DOHH2 (cell line): ENCODE measurements at regions not wholly inside any gene's neighbourhood (a gene's known extent, or its start where the extent isn't known, plus 50 kb on each side); places are given as distances from the start of the nearest gene placed in this dataset.

Experiments used
- H3F3A ChIP-seq: fragments of 200-600 bp; sonication (generic), shearing (Covaris generic); 2 replicates; pipeline ENCODE4 v1.6.0; 2016; ENCODE audit warnings: antibody characterized with exemption, mild to moderate bottlenecking; ENCODE audit not compliant: control insufficient read depth, insufficient read depth
- H3K27ac ChIP-seq: fragments of 200-600 bp; sonication (generic); 2 replicates; pipeline ENCODE4 v1.5.1; 2014; ENCODE audit warnings: low read depth, mild to moderate bottlenecking, low read length, moderate library complexity
- H3K27me3 ChIP-seq: fragments of 200-600 bp; sonication (generic); 2 replicates; pipeline ENCODE4 v1.6.1; 2014; ENCODE audit warnings: mild to moderate bottlenecking, low read length, mixed read lengths; ENCODE audit not compliant: control insufficient read depth
- H3K36me3 ChIP-seq: fragments of 200-600 bp; sonication (generic); 2 replicates; pipeline ENCODE4 v1.6.1; 2014; ENCODE audit warnings: mild to moderate bottlenecking, low read length, moderate library complexity, mixed read lengths; ENCODE audit not compliant: control insufficient read depth
- H3K4me1 ChIP-seq: fragments of 200-600 bp; sonication (generic); 2 replicates; pipeline ENCODE4 v1.6.1; 2014; ENCODE audit warnings: mild to moderate bottlenecking, low read length, mixed read lengths; ENCODE audit not compliant: control insufficient read depth
- H3K4me2 ChIP-seq: fragments of 200-600 bp; sonication (generic); 2 replicates; pipeline ENCODE4 v1.6.0; 2014; ENCODE audit warnings: mild to moderate bottlenecking, low read length, moderate library complexity
- H3K4me3 ChIP-seq: fragments of 200-600 bp; sonication (generic); 2 replicates; pipeline ENCODE4 v1.5.1; 2014; ENCODE audit warnings: mild to moderate bottlenecking, low read length, mixed read lengths
- H3K79me2 ChIP-seq: fragments of 200-600 bp; sonication (generic); 2 replicates; pipeline ENCODE4 v1.6.1; 2014; ENCODE audit warnings: mild to moderate bottlenecking, low read length, mixed read lengths; ENCODE audit not compliant: control insufficient read depth
- H3K9me2 ChIP-seq: fragments of 200-600 bp; sonication (generic); replicated peaks from 2 replicates; pipeline ENCODE4 v1.6.1; 2014; ENCODE audit warnings: mild to moderate bottlenecking, low read length, mixed read lengths; ENCODE audit not compliant: control insufficient read depth
- H3K9me3 ChIP-seq: fragments of 200-600 bp; sonication (generic); 2 replicates; pipeline ENCODE4 v1.6.1; 2014; ENCODE audit warnings: antibody characterized with exemption, low read length, mixed read lengths; ENCODE audit not compliant: control insufficient read depth, insufficient read depth
- H4K20me1 ChIP-seq: fragments of 200-600 bp; sonication (generic); 2 replicates; pipeline ENCODE4 v1.6.0; 2014; ENCODE audit warnings: low read depth, mild to moderate bottlenecking, antibody characterized with exemption, low read length, moderate library complexity; ENCODE audit not compliant: control insufficient read depth, insufficient read depth
- EZH2phosphoT487 ChIP-seq: fragments of 200-600 bp; sonication (generic); IDR thresholded peaks from 2 replicates; pipeline ENCODE4 v1.6.1; 2017; ENCODE audit warnings: borderline replicate concordance, mild to moderate bottlenecking, antibody characterized with exemption, low read length, moderate library complexity, mixed read lengths
- TF ChIP-seq, protein P1 (sequence below): fragments of 200-600 bp; sonication (generic); IDR thresholded peaks from one replicate; pipeline ENCODE4 v1.5.1; 2014; ENCODE audit warnings: antibody characterized with exemption, mild to moderate bottlenecking, low read depth, low read length; ENCODE audit not compliant: poor library complexity, severe bottlenecking

DNA sequence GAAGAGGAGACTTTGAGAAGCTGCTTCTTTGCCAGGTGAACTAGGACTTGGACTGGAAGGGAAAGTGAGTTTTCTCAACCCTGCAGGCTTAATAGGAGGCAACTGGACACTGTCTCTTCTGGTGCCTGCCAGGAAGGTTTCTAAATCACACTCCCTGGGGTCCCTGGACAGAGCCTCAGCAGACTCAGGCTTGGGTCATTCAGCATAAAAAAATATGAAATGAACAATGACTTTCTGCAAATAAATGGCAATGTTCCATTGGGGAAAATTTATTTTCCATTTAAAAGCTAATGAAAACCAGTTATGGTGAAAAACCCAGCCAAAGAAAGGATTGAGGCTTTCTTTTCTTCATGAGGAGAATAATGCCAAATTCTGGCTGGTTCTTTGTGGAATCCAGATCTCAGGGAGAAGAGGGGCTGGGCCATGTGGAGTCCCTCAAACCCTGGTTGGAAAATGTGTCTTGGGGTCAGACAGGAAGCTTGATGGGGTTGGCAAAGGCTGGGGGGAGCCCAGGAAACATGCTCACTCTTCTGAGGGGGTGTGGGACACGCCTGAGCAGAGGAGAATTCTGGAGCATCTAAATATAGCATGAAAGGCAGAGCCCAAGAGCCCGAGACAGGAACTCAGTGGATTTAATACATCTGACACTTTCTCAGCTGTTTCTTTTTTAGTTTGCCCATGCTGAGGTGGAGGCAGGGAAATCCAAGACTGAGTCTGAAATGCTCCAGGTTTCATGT is 65.2 kb upstream of the EMX2 start:
- H3K4me3 ChIP-seq = no peak overlapping the region
- H3K27me3 ChIP-seq = no peaks in the 10 kb centered on the region
- H3F3A ChIP-seq = no peaks in the 10 kb centered on the region
- H3K4me1 ChIP-seq = peaks cover 28% of the 10 kb centered on the region
- H3K36me3 ChIP-seq = no peaks in the 10 kb centered on the region
- H3K9me2 ChIP-seq = no peaks in the 10 kb centered on the region
- TF ChIP-seq EZH2phosphoT487 = no peak
- TF ChIP-seq, protein P1, sequence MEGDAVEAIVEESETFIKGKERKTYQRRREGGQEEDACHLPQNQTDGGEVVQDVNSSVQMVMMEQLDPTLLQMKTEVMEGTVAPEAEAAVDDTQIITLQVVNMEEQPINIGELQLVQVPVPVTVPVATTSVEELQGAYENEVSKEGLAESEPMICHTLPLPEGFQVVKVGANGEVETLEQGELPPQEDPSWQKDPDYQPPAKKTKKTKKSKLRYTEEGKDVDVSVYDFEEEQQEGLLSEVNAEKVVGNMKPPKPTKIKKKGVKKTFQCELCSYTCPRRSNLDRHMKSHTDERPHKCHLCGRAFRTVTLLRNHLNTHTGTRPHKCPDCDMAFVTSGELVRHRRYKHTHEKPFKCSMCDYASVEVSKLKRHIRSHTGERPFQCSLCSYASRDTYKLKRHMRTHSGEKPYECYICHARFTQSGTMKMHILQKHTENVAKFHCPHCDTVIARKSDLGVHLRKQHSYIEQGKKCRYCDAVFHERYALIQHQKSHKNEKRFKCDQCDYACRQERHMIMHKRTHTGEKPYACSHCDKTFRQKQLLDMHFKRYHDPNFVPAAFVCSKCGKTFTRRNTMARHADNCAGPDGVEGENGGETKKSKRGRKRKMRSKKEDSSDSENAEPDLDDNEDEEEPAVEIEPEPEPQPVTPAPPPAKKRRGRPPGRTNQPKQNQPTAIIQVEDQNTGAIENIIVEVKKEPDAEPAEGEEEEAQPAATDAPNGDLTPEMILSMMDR = no peak
- no peak overlapping the region for H3K27ac ChIP-seq
- peaks cover 3% of the 10 kb centered on the region; the same call in 1 of the 2 replicates for H3K9me3 ChIP-seq
- no peaks in the 10 kb centered on the region for H4K20me1 ChIP-seq
- H3K4me2 ChIP-seq = no peak overlapping the region
- no peaks in the 10 kb centered on the region for H3K79me2 ChIP-seq

DNA sequence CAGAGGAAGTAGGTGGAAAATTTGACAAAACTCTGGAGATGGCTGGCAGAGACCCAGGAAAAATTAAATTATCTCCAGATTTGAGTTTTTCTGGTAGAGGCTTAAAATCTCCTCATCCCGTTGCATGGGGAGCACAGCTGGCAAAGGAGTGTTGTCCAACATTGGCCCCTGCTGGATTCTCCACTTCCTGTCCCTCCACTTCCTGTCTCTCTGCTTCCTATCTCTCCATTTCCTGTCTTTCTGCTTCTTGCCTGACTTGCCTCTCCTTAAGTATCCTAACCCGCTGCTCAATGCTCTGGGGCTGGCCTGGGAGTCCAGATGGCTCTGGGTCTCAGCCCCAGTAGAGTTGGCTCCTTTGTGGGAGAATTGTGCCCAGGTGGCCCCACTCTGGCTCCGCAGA is 65.8 kb upstream of the EMX2 start:
- Histone ChIP-seq H3K27ac (no peak overlapping the region), H3K79me2 (no peaks in the 10 kb centered on the region), H3K27me3 (no peaks in the 10 kb centered on the region), H4K20me1 (no peaks in the 10 kb centered on the region), H3K9me3 (peaks cover 3% of the 10 kb centered on the region; the same call in 1 of the 2 replicates), H3K36me3 (no peaks in the 10 kb centered on the region), H3K9me2 (no peaks in the 10 kb centered on the region), H3K4me3 (no peak overlapping the region), H3K4me2 (no peak overlapping the region), H3K4me1 (peaks cover 28% of the 10 kb centered on the region), H3F3A (no peaks in the 10 kb centered on the region)
- no peak for TF ChIP-seq EZH2phosphoT487
- TF ChIP-seq, protein P1 = no peak

DNA sequence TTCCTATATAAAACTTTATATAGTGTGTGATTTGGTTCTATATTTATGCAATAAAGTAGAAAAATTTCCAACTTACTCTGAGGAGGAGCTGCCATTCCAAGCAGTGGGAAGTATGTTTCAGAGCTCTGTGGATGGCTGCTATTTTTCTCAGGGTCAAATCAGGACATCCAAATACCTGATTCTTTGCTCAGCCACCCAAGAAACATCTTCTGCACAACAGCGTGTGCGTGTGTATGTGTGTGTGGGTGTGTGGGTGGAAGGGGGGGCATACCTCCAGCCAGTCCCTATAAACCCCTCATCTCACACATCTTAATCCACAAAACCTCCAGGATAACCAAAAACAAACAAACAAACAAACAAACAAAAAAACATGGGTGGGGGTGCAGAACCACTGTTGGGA is 66.3 kb upstream of the EMX2 start:
- Histone ChIP-seq H3K27me3 (no peaks in the 10 kb centered on the region), H3K4me2 (no peak overlapping the region), H3K36me3 (no peaks in the 10 kb centered on the region), H3K4me1 (peaks cover 28% of the 10 kb centered on the region), H3K9me3 (peaks cover 3% of the 10 kb centered on the region; the same call in 1 of the 2 replicates), H3K27ac (no peak overlapping the region), H4K20me1 (no peaks in the 10 kb centered on the region), H3K9me2 (no peaks in the 10 kb centered on the region), H3K79me2 (no peaks in the 10 kb centered on the region), H3K4me3 (no peak overlapping the region), H3F3A (no peaks in the 10 kb centered on the region)
- TF ChIP-seq, protein P1 = no peak
- TF ChIP-seq EZH2phosphoT487 = no peak
